Keratinocyte (primary cell): ENCODE measurements at regions not wholly inside any gene's neighbourhood (a gene's known extent, or its start where the extent isn't known, plus 50 kb on each side); places are given as distances from the start of the nearest gene placed in this dataset.

Source experiments
- DNase-seq: peaks from one replicate; pipeline ENCODE4 v3.0.0-alpha.2; 2011; ENCODE audit warnings: low read depth, missing footprints, low spot score
- FAIRE-seq: peaks from 2 replicates; lab custom pipeline; 2011; peaks lifted over from hg19 to GRCh38; lab: Jason Lieb, UNC
- H2AFZ ChIP-seq: 2 replicates; pipeline ENCODE4 v1.6.0; 2012; ENCODE audit warnings: low read length, control low read depth, inconsistent platforms; ENCODE audit not compliant: control insufficient read depth
- H3K27ac ChIP-seq: 2 replicates; pipeline ENCODE4 v1.5.1; 2011; ENCODE audit warnings: low read length; ENCODE audit not compliant: control insufficient read depth, insufficient read depth
- H3K27me3 ChIP-seq: 3 replicates; pipeline ENCODE4 v1.6.0; 2011; ENCODE audit warnings: low read length; ENCODE audit not compliant: control insufficient read depth, insufficient read depth; ENCODE audit errors: extremely low read depth
- H3K36me3 ChIP-seq, 2 experiments: 2 replicates in 1 of 2; 3 replicates in 1 of 2; pipeline ENCODE4 v1.5.1; 2011; ENCODE audit warnings: low read length in 2 of 2, mild to moderate bottlenecking in 1 of 2; ENCODE audit not compliant: control insufficient read depth in 2 of 2, insufficient read depth in 2 of 2; ENCODE audit errors: extremely low read depth in 1 of 2
- H3K4me1 ChIP-seq: 3 replicates; pipeline ENCODE4 v1.5.1; 2011; ENCODE audit warnings: low read length; ENCODE audit not compliant: control insufficient read depth, insufficient read depth; ENCODE audit errors: extremely low read depth
- H3K4me2 ChIP-seq: 3 replicates; pipeline ENCODE4 v1.6.0; 2011; ENCODE audit warnings: low read depth, low read length; ENCODE audit not compliant: control insufficient read depth, insufficient read depth; ENCODE audit errors: extremely low read depth
- H3K4me3 ChIP-seq, 3 experiments: fragments of 200-600 bp in 1 of 3; sonication (generic) in 1 of 3; 2 replicates in 2 of 3; 3 replicates in 1 of 3; pipeline ENCODE4 v1.5.1; 2011 to 2016; ENCODE audit warnings: low read length in 3 of 3, mild to moderate bottlenecking in 3 of 3, control low read depth in 2 of 3, inconsistent platforms in 1 of 3, low read depth in 1 of 3, mixed read lengths in 1 of 3, mixed run types in 1 of 3, moderate library complexity in 1 of 3; ENCODE audit not compliant: control insufficient read depth in 2 of 3, insufficient read depth in 2 of 3; ENCODE audit errors: extremely low read depth in 1 of 3
- H3K79me2 ChIP-seq: 2 replicates; pipeline ENCODE4 v1.6.0; 2012; ENCODE audit warnings: low read length; ENCODE audit not compliant: control insufficient read depth, insufficient read depth
- H3K9ac ChIP-seq: 3 replicates; pipeline ENCODE4 v1.6.0; 2011; ENCODE audit warnings: low read length; ENCODE audit not compliant: control insufficient read depth, insufficient read depth; ENCODE audit errors: extremely low read depth
- H3K9me1 ChIP-seq: 3 replicates; pipeline ENCODE4 v1.6.0; 2011; ENCODE audit warnings: low read length; ENCODE audit not compliant: control insufficient read depth, insufficient read depth; ENCODE audit errors: extremely low read depth
- H3K9me3 ChIP-seq: 2 replicates; pipeline ENCODE4 v1.5.1; 2012; ENCODE audit warnings: low read depth, low read length; ENCODE audit not compliant: control insufficient read depth
- H4K20me1 ChIP-seq: 3 replicates; pipeline ENCODE4 v1.6.0; 2011; ENCODE audit warnings: low read length; ENCODE audit not compliant: control insufficient read depth, insufficient read depth; ENCODE audit errors: extremely low read depth
- EZH2 ChIP-seq: IDR thresholded peaks from one replicate; pipeline ENCODE4 v1.6.1; 2012; ENCODE audit warnings: inconsistent platforms, mild to moderate bottlenecking, low read length, moderate library complexity
- dilution Hi-C: fragments of 300-500 bp; cut with MboI; formaldehyde crosslinking; loops from one replicate; pipeline ENCODE4 v1.7.0; 2020; ENCODE audit warnings: low sequenced_read_pairs; ENCODE audit not compliant: extremely low pct_ligation_motif_present
- TF ChIP-seq, protein P1 (sequence below), 3 experiments: IDR thresholded peaks in 1 of 3; conservative IDR thresholded peaks in 1 of 3; optimal IDR thresholded peaks in 1 of 3; 2 replicates in 2 of 3; 3 replicates in 1 of 3; pipeline versions ENCODE3 to v1.5.1; 2011; ENCODE audit warnings: low read length in 3 of 3, mild to moderate bottlenecking in 3 of 3, moderate library complexity in 2 of 3, control low read depth in 1 of 3, inconsistent platforms in 1 of 3; ENCODE audit not compliant: insufficient read depth in 2 of 3; ENCODE audit errors: extremely low read depth in 1 of 3

DNA sequence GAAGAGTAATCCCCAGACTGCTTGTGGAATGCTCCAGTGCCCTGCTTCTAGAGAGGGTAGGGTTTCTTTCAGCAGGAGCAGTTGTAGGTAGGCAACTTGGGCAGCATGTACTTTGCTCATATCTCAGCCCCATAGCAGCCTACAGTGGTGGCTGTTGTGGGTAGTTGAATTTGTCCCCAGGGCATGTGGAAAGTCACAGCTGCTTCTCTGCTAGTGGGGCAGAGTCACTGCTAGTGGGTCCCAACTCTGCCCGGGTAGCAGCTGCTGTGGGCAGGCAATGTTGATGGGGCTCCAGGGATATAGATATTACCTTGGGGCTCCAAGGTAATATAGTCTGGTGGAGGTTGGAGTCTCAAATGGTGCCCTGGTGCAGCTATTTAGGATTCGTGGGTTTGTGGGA, 174.5 kb downstream of the OTOL1 start:
- FAIRE-seq (no peak), DNase-seq (no peak)
- Histone ChIP-seq H3K4me3 (no peak overlapping the region), H3K9ac (no peak overlapping the region), H3K36me3 (no peaks in the 10 kb centered on the region), H3K9me3 (no peaks in the 10 kb centered on the region), H3K9me1 (no peaks in the 10 kb centered on the region), H3K79me2 (no peaks in the 10 kb centered on the region), H3K27me3 (no peaks in the 10 kb centered on the region), H3K4me1 (no peaks in the 10 kb centered on the region), H2AFZ (no peak overlapping the region), H4K20me1 (no peaks in the 10 kb centered on the region), H3K27ac (no peak overlapping the region), H3K4me2 (no peak overlapping the region)
- TF ChIP-seq, protein P1, sequence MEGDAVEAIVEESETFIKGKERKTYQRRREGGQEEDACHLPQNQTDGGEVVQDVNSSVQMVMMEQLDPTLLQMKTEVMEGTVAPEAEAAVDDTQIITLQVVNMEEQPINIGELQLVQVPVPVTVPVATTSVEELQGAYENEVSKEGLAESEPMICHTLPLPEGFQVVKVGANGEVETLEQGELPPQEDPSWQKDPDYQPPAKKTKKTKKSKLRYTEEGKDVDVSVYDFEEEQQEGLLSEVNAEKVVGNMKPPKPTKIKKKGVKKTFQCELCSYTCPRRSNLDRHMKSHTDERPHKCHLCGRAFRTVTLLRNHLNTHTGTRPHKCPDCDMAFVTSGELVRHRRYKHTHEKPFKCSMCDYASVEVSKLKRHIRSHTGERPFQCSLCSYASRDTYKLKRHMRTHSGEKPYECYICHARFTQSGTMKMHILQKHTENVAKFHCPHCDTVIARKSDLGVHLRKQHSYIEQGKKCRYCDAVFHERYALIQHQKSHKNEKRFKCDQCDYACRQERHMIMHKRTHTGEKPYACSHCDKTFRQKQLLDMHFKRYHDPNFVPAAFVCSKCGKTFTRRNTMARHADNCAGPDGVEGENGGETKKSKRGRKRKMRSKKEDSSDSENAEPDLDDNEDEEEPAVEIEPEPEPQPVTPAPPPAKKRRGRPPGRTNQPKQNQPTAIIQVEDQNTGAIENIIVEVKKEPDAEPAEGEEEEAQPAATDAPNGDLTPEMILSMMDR (optimal IDR thresholded peaks at IDR 0.05 in 1 of 3, IDR thresholded peaks at IDR 0.05 in 1 of 3, conservative IDR thresholded peaks at IDR 0.05 in 1 of 3; ENCODE audit: extremely low read depth in 1 of 3, insufficient read depth in 2 of 3, low read length in 3 of 3), result no peak
- TF ChIP-seq EZH2, result no peak
- dilution Hi-C loops, result no loop called here

DNA sequence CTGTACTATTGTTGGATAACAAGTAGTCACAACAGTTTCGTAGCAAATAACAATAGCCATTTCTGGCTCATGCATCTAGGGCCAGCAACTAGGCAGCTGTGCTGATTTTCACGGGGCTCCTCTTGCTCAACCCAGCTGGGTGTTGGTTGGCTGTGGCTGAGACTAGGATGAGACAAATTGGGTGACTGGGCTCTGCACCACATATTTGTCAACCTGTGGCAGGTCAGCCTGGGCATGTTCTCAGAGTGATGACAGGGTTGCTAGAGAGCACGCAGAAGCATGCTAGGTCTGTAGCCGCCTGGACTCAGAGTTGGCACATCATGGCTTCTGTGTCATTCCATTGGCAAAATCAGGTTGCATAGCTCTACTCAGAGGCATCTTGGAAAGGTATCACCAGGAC, 175.9 kb downstream of the OTOL1 start:
- FAIRE-seq, result no peak
- Histone ChIP-seq H3K36me3 (no peaks in the 10 kb centered on the region), H2AFZ (no peak overlapping the region), H3K9me1 (no peaks in the 10 kb centered on the region), H3K4me2 (no peak overlapping the region), H3K4me3 (no peak overlapping the region), H3K9ac (no peak overlapping the region), H3K4me1 (no peaks in the 10 kb centered on the region), H3K9me3 (no peaks in the 10 kb centered on the region), H4K20me1 (no peaks in the 10 kb centered on the region), H3K79me2 (no peaks in the 10 kb centered on the region), H3K27ac (no peak overlapping the region), H3K27me3 (no peaks in the 10 kb centered on the region)
- dilution Hi-C loops, result no loop called here
- TF ChIP-seq, protein P1 (optimal IDR thresholded peaks at IDR 0.05 in 1 of 3, IDR thresholded peaks at IDR 0.05 in 1 of 3, conservative IDR thresholded peaks at IDR 0.05 in 1 of 3; ENCODE audit: extremely low read depth in 1 of 3, insufficient read depth in 2 of 3, low read length in 3 of 3), result no peak
- TF ChIP-seq EZH2, result no peak
- no peak for DNase-seq
